Suprapubic skin (tissue), 4 donors: ENCODE measurements at regions not wholly inside any gene's neighbourhood (a gene's known extent, or its start where the extent isn't known, plus 50 kb on each side); places are given as distances from the start of the nearest gene placed in this dataset.

Experiments used
- EP300 ChIP-seq: sonication (generic); formaldehyde crosslinking; IDR thresholded peaks from one replicate; pipeline ENCODE4 v1.6.1; 2017; ENCODE audit warnings: antibody characterized with exemption
- POLR2A ChIP-seq, 2 donors: fragments of 450-650 bp; IDR thresholded peaks; one replicate each; pipeline ENCODE4 v1.6.1; 2017; ENCODE audit warnings: antibody characterized with exemption in 2 of 2, mild to moderate bottlenecking in 2 of 2, moderate library complexity in 2 of 2
- POLR2AphosphoS5 ChIP-seq, 3 donors: sonication (generic); formaldehyde crosslinking; IDR thresholded peaks; one replicate each; pipeline ENCODE4 v1.6.1; 2017; ENCODE audit warnings: antibody characterized with exemption in 3 of 3
- TF ChIP-seq, protein P1 (sequence below), 2 donors: fragments of 200-600 bp in 1 of 2; fragments of 450-650 bp in 1 of 2; sonication (generic) in 1 of 2; IDR thresholded peaks; one replicate each; pipeline ENCODE4 v1.5.1; 2016 to 2019; ENCODE audit warnings: antibody characterized with exemption in 2 of 2, mild to moderate bottlenecking in 1 of 2, moderate library complexity in 1 of 2

DNA sequence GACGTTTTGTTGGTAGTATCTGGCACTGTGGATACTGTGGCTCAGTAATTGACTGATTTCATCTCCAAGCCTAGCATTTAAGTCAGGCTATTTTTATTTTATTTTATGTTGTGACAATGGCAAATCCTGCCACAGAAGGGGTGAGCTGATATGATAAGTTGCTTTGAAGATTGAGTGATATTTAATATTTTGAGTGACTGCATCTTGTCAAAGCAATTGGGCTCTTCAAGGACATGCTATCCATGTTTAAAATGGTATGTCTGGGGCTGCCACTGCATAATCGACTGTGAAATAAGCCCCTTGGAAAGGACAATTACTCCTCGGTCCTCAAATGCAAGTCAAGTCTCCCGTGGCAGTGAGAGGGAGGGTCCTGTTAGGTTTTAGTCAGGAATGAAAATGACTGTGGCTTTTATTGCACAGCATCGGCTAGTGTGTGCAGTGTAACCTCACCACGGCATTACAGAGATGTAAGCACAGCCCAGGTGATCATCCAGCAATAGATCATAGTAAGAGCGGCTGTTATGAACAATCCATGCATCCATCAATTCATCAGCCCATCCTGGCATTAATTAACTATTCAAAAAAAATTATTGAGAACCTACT is 178.2 kb downstream of the GBA3 start:
- TF ChIP-seq, protein P1, sequence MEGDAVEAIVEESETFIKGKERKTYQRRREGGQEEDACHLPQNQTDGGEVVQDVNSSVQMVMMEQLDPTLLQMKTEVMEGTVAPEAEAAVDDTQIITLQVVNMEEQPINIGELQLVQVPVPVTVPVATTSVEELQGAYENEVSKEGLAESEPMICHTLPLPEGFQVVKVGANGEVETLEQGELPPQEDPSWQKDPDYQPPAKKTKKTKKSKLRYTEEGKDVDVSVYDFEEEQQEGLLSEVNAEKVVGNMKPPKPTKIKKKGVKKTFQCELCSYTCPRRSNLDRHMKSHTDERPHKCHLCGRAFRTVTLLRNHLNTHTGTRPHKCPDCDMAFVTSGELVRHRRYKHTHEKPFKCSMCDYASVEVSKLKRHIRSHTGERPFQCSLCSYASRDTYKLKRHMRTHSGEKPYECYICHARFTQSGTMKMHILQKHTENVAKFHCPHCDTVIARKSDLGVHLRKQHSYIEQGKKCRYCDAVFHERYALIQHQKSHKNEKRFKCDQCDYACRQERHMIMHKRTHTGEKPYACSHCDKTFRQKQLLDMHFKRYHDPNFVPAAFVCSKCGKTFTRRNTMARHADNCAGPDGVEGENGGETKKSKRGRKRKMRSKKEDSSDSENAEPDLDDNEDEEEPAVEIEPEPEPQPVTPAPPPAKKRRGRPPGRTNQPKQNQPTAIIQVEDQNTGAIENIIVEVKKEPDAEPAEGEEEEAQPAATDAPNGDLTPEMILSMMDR (IDR thresholded peaks at IDR 0.05): no peak
- TF ChIP-seq POLR2A (IDR thresholded peaks at IDR 0.05) (no peak), EP300 (no peak), POLR2AphosphoS5 (IDR thresholded peaks at IDR 0.05) (no peak)
